Body of pancreas (tissue), 4 donors: ENCODE measurements at regions not wholly inside any gene's neighbourhood (a gene's known extent, or its start where the extent isn't known, plus 50 kb on each side); places are given as distances from the start of the nearest gene placed in this dataset.

Experiments used
- ATAC-seq: fragments of 150-250 bp; one replicate; pipeline ENCODE4 v1.9.1; 2016
- DNase-seq, 4 donors: peaks; one replicate each; pipeline ENCODE4 v3.0.0-alpha.2; 2019
- H3K27ac ChIP-seq, 4 donors: fragments of 200-600 bp; sonication (generic); 1 replicate in 3 of 4; 2 replicates in 1 of 4; pipeline versions ENCODE4 v1.5.1 to v1.6.1; 2016 to 2019; ENCODE audit warnings: mild to moderate bottlenecking in 1 of 4, mixed read lengths in 1 of 4, moderate library complexity in 1 of 4
- H3K27me3 ChIP-seq, 2 donors: fragments of 200-600 bp; sonication (generic); one replicate each; pipeline ENCODE4 v1.6.0; 2016; ENCODE audit warnings: mild to moderate bottlenecking in 1 of 2
- H3K36me3 ChIP-seq, 2 donors: fragments of 200-600 bp; sonication (generic); replicated peaks in 1 of 2; 2 replicates each; pipeline ENCODE4 v1.5.1; 2016; ENCODE audit warnings: low read depth in 2 of 2; ENCODE audit not compliant: insufficient read depth in 1 of 2
- H3K4me1 ChIP-seq: fragments of 200-600 bp; sonication (generic); one replicate; pipeline ENCODE4 v1.6.0; 2016
- H3K4me3 ChIP-seq, 2 donors: fragments of 200-600 bp; sonication (generic); 1 replicate in 1 of 2; 2 replicates in 1 of 2; pipeline ENCODE4 v1.5.1; 2016 to 2019
- H3K9me3 ChIP-seq, 3 donors: fragments of 200-600 bp; sonication (generic); 1 replicate in 2 of 3; 2 replicates in 1 of 3; pipeline ENCODE4 v1.5.1; 2016
- CTCF ChIP-seq, 7 experiments: fragments of 450-650 bp in 4 of 7; fragments of 200-600 bp in 3 of 7; sonication (generic) in 3 of 7; IDR thresholded peaks; one replicate each; pipeline ENCODE4 v1.5.1; 2016 to 2019; ENCODE audit warnings: antibody characterized with exemption in 7 of 7
- POLR2A ChIP-seq, 3 donors: fragments of 450-650 bp; IDR thresholded peaks; one replicate each; pipeline ENCODE4 v1.6.1; 2016; ENCODE audit warnings: antibody characterized with exemption in 3 of 3, mild to moderate bottlenecking in 2 of 3
- WGBS, 2 donors: methylation state at CpG; one replicate each; pipeline ENCODE4 v1.1.5; 2017; 5-methylcytosine and 5-hydroxymethylcytosine counted together
- intact Hi-C: fragments of 100-400 bp; cut with DNase I; formaldehyde crosslinking; loops from one replicate; pipeline ENCODE4 v1.15.1; 2023

- DNase-seq (peak; percentile 47 to 66 (median 58)), ATAC-seq (no peak)
- H3K27me3 ChIP-seq, result no peaks in the 10 kb centered on the region
- no peak for TF ChIP-seq POLR2A (IDR thresholded peaks at IDR 0.05)
- peak; percentile 43 to 62 (median 54) for TF ChIP-seq CTCF (IDR thresholded peaks at IDR 0.05)
- intact Hi-C loops, result no loop called here
- 10% methylated on average over 10 of the region's 10 CpGs for WGBS, 2 donors
- H3K4me1 ChIP-seq, result no peaks in the 10 kb centered on the region
- H3K9me3 ChIP-seq, result no peaks in the 10 kb centered on the region
- H3K36me3 ChIP-seq, result no peaks in the 10 kb centered on the region
- no peak overlapping the region for H3K27ac ChIP-seq
- no peak overlapping the region for H3K4me3 ChIP-seq
Observed at GRCh38 chr3:632571-633170, 436.1 kb downstream of the CHL1 start.

GRCh38 chr3:634511-634910 lies 437.9 kb downstream of the CHL1 start:
- DNase-seq (no peak), ATAC-seq (no peak)
- H3K9me3 ChIP-seq, result no peaks in the 10 kb centered on the region
- intact Hi-C loops, result no loop called here
- no peak overlapping the region for H3K27ac ChIP-seq
- no peaks in the 10 kb centered on the region for H3K4me1 ChIP-seq
- H3K27me3 ChIP-seq, result no peaks in the 10 kb centered on the region
- H3K4me3 ChIP-seq, result no peak overlapping the region
- no peaks in the 10 kb centered on the region for H3K36me3 ChIP-seq
- TF ChIP-seq CTCF (IDR thresholded peaks at IDR 0.05) (no peak), POLR2A (IDR thresholded peaks at IDR 0.05) (no peak)

DNA sequence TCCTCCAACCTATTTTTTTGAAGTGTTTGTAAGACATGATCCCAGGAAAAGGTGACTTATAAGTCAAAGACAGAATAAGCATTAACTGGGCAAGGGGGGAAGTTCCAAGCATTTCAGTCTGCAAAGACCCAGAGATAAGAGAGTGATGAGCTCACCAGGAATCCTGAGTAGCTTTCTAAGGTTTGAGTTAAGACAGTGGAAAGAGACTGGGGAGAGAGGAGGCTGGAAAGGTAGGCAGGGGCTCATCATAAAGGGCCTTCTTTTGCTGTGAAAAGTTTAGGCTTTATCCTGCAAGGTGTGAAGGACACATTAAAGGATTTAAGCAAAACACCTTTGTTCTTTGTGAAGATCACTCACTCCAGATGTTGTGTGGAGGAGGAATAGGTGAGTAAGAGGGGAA lies 438.8 kb downstream of the CHL1 start:
- Histone ChIP-seq H3K27ac (no peak overlapping the region), H3K36me3 (no peaks in the 10 kb centered on the region), H3K4me3 (no peak overlapping the region), H3K4me1 (no peaks in the 10 kb centered on the region), H3K9me3 (no peaks in the 10 kb centered on the region), H3K27me3 (no peaks in the 10 kb centered on the region)
- DNase-seq (no peak), ATAC-seq (no peak)
- intact Hi-C loops, result no loop called here
- TF ChIP-seq POLR2A (IDR thresholded peaks at IDR 0.05) (no peak), CTCF (IDR thresholded peaks at IDR 0.05) (no peak)

- H3K4me1 ChIP-seq, result no peaks in the 10 kb centered on the region
- no peaks in the 10 kb centered on the region for H3K9me3 ChIP-seq
- ATAC-seq (no peak), DNase-seq (no peak)
- TF ChIP-seq POLR2A (IDR thresholded peaks at IDR 0.05), result no peak
- no peak for TF ChIP-seq CTCF (IDR thresholded peaks at IDR 0.05)
- H3K4me3 ChIP-seq, result no peak overlapping the region
- H3K27me3 ChIP-seq, result no peaks in the 10 kb centered on the region
- no peaks in the 10 kb centered on the region for H3K36me3 ChIP-seq
- H3K27ac ChIP-seq, result no peak overlapping the region
- intact Hi-C loops, result no loop called here
- 54 to 67% methylated on average over 1 of the region's 1 CpG for WGBS, 2 donors
Observed at GRCh38 chr3:643376-643775, 446.8 kb downstream of the CHL1 start.

- no peaks in the 10 kb centered on the region for H3K27me3 ChIP-seq
- no peaks in the 10 kb centered on the region for H3K4me1 ChIP-seq
- ATAC-seq (no peak), DNase-seq (no peak)
- H3K4me3 ChIP-seq, result no peak overlapping the region
- TF ChIP-seq CTCF (IDR thresholded peaks at IDR 0.05), result no peak
- TF ChIP-seq POLR2A (IDR thresholded peaks at IDR 0.05), result no peak
- H3K36me3 ChIP-seq, result no peaks in the 10 kb centered on the region
- intact Hi-C loops, result no loop called here
- H3K27ac ChIP-seq, result no peak overlapping the region
- 55 to 60% methylated on average over 1 of the region's 1 CpG for WGBS, 2 donors
- no peaks in the 10 kb centered on the region for H3K9me3 ChIP-seq
Observed at GRCh38 chr3:655824-656223, 437.0 kb upstream of the CNTN6 start.
